ENCODE measurements at regions not wholly inside any gene's neighbourhood (a gene's known extent, or its start where the extent isn't known, plus 50 kb on each side); places are given as distances from the start of the nearest gene placed in this dataset.
"Not testable (repeated sequence)": the region's sequence is repeated elsewhere in the genome, so short reads cannot be mapped to it uniquely, and the experiment has no call there.

GRCh38 chr14:103259801-103260628, 74.0 kb upstream of the EIF5 start:
- intact Hi-C loops (cut with micrococcal nuclease): no loop called here

- intact Hi-C loops (cut with micrococcal nuclease): no loop called here
These were observed 73.4 kb upstream of the EIF5 start for GRCh38 chr14:103260629-103261124.

- intact Hi-C loops (cut with micrococcal nuclease): no loop called here
These were observed 66.7 kb upstream of the EIF5 start for GRCh38 chr14:103267226-103267910.

- intact Hi-C loops (cut with micrococcal nuclease): no loop called here
These were observed 62.8 kb upstream of the EIF5 start for GRCh38 chr14:103271189-103271588.

GRCh38 chr14:103273145-103273744, 60.8 kb upstream of the EIF5 start:
- intact Hi-C loops (cut with micrococcal nuclease): no loop called here

- intact Hi-C loops (cut with micrococcal nuclease): no loop called here
These were observed 60.1 kb upstream of the EIF5 start for GRCh38 chr14:103273745-103274615.

- intact Hi-C loops (cut with micrococcal nuclease): no loop called here
These were observed 59.0 kb upstream of the EIF5 start for GRCh38 chr14:103275000-103275399.

GRCh38 chr14:103277931-103278330, 56.1 kb upstream of the EIF5 start:
- intact Hi-C loops (cut with micrococcal nuclease): no loop called here

- intact Hi-C loops (cut with micrococcal nuclease): no loop called here
These were observed 54.7 kb upstream of the EIF5 start for GRCh38 chr14:103279142-103280025.

- intact Hi-C loops (cut with micrococcal nuclease): no loop called here
These were observed 53.6 kb upstream of the EIF5 start for GRCh38 chr14:103280278-103280928.

- intact Hi-C loops (cut with micrococcal nuclease): no loop called here
These were observed 52.4 kb upstream of the EIF5 start for GRCh38 chr14:103281496-103282231.

GRCh38 chr14:103282309-103282708, 51.7 kb upstream of the EIF5 start:
- intact Hi-C loops (cut with micrococcal nuclease): not testable (repeated sequence)

GRCh38 chr14:103282932-103283331, 51.1 kb upstream of the EIF5 start:
- intact Hi-C loops (cut with micrococcal nuclease): no loop called here

- intact Hi-C loops (cut with micrococcal nuclease): no loop called here
These were observed 50.1 kb upstream of the EIF5 start for GRCh38 chr14:103283916-103284315.

Data from T-helper 2 cell treated with Interferon-gamma antibody and Interleukin-4, amounts not matched to agents 100 ng/mL and 5 ng/mL, for 36 hours (primary cell).